ENCODE measurements at regions not wholly inside any gene's neighbourhood (a gene's known extent, or its start where the extent isn't known, plus 50 kb on each side); places are given as distances from the start of the nearest gene placed in this dataset.
"Not testable (repeated sequence)": the region's sequence is repeated elsewhere in the genome, so short reads cannot be mapped to it uniquely, and the experiment has no call there.

- no peak for DNase-seq
Measured at GRCh38 chr2:65622951-65623535, 190.6 kb upstream of the SPRED2 start.

GRCh38 chr2:65622499-65622898 lies 190.1 kb upstream of the SPRED2 start:
- no peak for DNase-seq

- no peak for DNase-seq
Measured at GRCh38 chr2:65620524-65620923, 188.1 kb upstream of the SPRED2 start.

GRCh38 chr2:65620026-65620425 lies 187.6 kb upstream of the SPRED2 start:
- no peak for DNase-seq

- no peak for DNase-seq
Measured at GRCh38 chr2:65615602-65616001, 183.2 kb upstream of the SPRED2 start.

GRCh38 chr2:65613968-65614555 lies 181.7 kb upstream of the SPRED2 start:
- DNase-seq, result no peak

GRCh38 chr2:65611488-65611887 lies 179.1 kb upstream of the SPRED2 start:
- DNase-seq, result no peak

GRCh38 chr2:65608916-65609315 lies 176.5 kb upstream of the SPRED2 start:
- DNase-seq, result no peak

- no peak for DNase-seq
Measured at GRCh38 chr2:65608466-65608865, 176.1 kb upstream of the SPRED2 start.

- no peak for DNase-seq
Measured at GRCh38 chr2:65607662-65608305, 175.4 kb upstream of the SPRED2 start.

GRCh38 chr2:65605743-65606058 lies 173.3 kb upstream of the SPRED2 start:
- DNase-seq, result peak; percentile 13

- DNase-seq, result no peak
Measured at GRCh38 chr2:65605058-65605742, 172.8 kb upstream of the SPRED2 start.

GRCh38 chr2:65604246-65604645 lies 171.8 kb upstream of the SPRED2 start:
- DNase-seq, result no peak

GRCh38 chr2:65602603-65603235 lies 170.3 kb upstream of the SPRED2 start:
- DNase-seq, result no peak

- not testable (repeated sequence) for DNase-seq
Measured at GRCh38 chr2:65600871-65601270, 168.5 kb upstream of the SPRED2 start.

GRCh38 chr2:65600351-65600750 lies 168.0 kb upstream of the SPRED2 start:
- DNase-seq, result not testable (repeated sequence)

GRCh38 chr2:65599693-65600092 lies 167.3 kb upstream of the SPRED2 start:
- no peak for DNase-seq

GRCh38 chr2:65598996-65599395 lies 166.6 kb upstream of the SPRED2 start:
- no peak for DNase-seq

GRCh38 chr2:65598264-65598663 lies 165.9 kb upstream of the SPRED2 start:
- DNase-seq, result no peak

- no peak for DNase-seq
Measured at GRCh38 chr2:65595630-65596029, 163.2 kb upstream of the SPRED2 start.

GRCh38 chr2:65594150-65594549 lies 161.8 kb upstream of the SPRED2 start:
- DNase-seq, result no peak

GRCh38 chr2:65589667-65590066 lies 157.3 kb upstream of the SPRED2 start:
- no peak for DNase-seq

- no peak for DNase-seq
Measured at GRCh38 chr2:65587779-65588178, 155.4 kb upstream of the SPRED2 start.

GRCh38 chr2:65586516-65586915 lies 154.1 kb upstream of the SPRED2 start:
- no peak for DNase-seq
